Stimulated activated CD4-positive, alpha-beta T cell treated with anti-CD3 and anti-CD28 coated beads, Interleukin-15, amount 100 ng/mL, for 48 hours (primary cell): ENCODE measurements at regions not wholly inside any gene's neighbourhood (a gene's known extent, or its start where the extent isn't known, plus 50 kb on each side); places are given as distances from the start of the nearest gene placed in this dataset.
A peak's percentile ranks its signal among the peaks of the same experiment; 100 is the strongest.

Experiments
- DNase-seq, 2 donors: peaks; one replicate each; pipeline ENCODE4 v3.0.0-alpha.2; 2020; ENCODE audit warnings: low read depth in 2 of 2

DNA sequence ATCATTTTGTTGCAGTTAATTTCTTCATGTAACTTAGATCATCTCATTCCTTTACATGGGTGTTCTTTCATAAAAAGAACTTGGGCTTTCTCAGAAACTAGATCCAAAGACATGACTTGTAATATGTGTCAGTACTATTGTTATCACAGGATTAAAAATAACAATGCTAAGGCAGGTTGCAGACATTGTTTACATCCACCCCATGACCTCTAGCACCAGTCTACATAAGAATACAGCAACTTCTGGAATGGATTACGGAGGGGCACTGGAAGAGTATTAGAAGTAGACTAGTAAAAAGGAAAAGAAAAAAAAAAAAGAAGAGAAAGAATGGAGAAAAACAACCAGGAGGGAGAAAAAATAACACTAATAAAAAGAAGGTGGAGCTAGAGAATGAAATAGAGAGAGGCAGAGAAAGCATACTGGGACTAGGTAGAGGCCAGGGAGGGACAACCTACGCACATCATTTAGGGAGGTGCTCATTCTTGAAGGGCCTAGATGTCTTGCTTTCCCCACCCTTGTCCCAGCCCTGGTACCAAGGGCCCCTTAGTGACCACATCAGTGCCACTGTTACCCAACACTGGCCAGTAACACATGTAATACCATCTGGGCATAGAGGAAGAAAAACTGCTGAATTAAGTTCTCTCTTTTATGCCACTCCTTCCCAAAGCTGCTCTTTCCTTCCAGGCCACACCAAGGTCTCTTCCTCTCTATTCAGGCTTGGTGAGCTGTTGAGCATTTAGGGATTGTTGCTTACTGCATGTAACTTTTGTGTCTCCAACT lies 70.6 kb upstream of the KLF7 start:
- no peak for DNase-seq

DNA sequence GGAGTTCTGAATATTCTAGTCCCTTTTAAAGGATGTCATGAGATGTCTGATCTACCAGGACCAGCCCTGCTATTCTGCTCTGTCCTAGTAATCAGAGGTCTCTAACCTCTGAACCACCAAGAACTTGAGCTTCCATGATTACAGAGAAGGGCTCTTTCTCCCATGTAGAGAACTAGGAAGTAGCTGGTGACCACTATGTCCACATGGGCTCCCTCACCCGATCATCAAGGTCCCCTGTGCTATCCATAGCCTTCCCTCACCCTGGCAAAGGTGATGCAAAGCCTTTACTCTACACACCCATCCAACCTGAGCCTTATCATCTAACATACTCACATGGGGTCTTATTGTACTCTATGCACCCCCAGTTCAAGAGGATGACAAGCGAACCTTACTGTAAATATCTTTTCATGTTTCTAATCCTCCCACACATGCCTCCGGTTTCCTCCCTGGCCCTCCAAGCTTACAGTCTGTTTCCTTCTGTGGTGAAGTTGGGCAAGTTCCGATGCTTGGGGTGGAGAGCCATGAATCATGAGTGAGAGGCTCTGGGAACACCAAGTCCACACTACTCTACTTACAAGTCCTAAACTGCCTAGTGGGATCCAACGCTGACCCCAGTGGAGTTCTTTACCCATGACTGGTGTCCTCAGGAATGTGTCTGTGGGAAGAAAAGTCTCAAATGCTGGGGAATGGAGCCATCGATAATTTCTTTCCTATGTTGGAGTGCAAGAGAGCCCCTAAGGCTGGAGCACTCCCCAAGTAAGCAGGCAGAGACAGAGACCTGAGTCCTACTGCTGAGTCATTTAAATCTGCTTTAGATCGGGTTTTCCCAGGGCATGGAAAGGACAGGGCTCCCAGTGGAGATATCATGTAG lies 73.3 kb upstream of the KLF7 start:
- peak; percentile 30 to 38 for DNase-seq

DNA sequence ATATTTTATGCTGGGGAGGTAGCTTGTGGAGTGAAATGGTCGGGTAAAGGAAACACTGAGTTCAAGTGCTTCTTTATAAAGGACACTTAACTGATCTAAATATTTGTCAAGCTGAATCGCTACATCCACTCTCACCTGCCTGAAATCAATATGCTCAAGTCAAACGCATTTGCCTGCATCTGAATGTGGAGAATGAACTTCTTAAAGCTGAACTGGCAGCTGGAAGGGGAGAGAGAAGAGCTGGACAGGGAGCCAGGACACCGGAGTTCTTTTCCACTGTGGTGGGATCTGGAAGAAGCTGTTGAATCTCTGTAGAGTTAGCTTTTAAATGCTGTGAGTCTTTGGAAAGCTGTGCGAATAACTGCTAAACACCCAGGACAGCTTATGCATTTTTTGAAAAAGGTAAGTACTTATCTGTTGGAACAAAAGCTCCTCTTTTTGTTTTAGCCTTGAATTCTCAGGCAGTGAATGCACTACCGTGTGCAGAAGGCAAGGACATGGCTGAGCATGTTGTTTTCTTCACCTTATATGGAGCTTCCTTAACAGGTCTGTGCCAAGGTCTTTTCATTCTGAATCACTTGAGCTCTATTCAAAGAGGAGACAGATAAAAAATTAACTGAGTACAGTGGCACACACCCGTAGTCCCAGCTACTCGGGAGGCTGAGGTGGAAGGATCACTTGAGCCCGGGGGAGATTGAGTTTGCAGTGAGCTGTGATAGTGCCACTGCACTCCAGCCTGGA lies 74.2 kb upstream of the KLF7 start:
- no peak for DNase-seq

DNA sequence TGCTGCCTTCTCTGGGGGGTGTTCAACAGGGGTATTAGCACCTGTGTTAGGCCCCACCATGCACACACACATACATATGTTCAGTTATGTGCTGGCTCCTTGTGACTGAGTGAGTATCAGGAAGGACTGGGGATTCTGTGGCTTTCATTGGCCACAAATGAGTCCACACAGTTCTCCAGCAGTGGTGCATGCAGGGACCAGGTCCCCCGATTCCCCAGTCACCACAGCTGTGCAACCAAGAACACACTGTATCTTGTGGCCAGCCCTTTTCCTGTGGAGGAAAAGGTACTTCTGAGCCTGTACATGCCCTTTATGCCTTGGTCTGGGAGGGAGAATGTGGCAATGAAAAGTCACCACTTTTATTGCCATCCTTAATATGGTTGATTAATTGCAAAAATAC lies 74.9 kb upstream of the KLF7 start:
- peak in 1 of 2 donors; percentile 20 for DNase-seq

DNA sequence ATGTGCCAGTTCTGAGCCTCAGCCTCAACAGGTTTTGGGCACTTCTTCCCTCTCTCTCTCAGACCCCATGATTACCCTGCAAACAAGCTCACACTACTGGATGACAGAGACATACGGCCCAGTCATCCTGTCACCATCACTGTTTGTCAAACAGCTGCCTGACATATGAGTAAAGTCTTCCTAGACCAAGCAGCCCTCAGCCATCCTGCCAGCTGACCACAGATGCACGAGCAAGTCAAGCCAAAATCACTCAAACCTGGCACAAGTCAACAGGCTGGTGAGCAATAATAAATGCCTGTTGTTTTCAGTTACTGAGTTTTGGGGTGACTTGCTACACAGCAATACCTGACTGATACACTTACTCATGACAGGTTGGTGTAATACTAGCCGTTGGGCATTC lies 75.5 kb upstream of the KLF7 start:
- peak; percentile 59 to 69 for DNase-seq

DNA sequence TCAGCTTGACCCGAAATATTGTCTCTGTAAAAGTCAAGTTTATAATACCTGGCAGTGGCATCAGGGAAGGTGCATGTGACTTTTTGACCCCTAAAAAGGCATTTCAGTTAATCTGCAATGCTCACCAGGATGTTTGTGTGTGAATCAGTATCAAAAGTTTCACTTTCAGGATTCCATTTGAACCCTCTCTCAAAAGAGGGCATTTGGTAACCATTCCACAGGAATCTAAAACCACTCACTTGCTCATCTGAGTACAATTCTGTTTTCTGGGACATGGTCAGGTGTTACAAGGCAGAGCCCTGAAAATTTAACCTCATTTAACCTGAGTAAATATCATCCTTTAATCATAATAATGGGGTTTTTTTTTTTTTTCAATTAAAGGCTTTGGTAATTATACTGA lies 77.9 kb upstream of the KLF7 start:
- no peak for DNase-seq

DNA sequence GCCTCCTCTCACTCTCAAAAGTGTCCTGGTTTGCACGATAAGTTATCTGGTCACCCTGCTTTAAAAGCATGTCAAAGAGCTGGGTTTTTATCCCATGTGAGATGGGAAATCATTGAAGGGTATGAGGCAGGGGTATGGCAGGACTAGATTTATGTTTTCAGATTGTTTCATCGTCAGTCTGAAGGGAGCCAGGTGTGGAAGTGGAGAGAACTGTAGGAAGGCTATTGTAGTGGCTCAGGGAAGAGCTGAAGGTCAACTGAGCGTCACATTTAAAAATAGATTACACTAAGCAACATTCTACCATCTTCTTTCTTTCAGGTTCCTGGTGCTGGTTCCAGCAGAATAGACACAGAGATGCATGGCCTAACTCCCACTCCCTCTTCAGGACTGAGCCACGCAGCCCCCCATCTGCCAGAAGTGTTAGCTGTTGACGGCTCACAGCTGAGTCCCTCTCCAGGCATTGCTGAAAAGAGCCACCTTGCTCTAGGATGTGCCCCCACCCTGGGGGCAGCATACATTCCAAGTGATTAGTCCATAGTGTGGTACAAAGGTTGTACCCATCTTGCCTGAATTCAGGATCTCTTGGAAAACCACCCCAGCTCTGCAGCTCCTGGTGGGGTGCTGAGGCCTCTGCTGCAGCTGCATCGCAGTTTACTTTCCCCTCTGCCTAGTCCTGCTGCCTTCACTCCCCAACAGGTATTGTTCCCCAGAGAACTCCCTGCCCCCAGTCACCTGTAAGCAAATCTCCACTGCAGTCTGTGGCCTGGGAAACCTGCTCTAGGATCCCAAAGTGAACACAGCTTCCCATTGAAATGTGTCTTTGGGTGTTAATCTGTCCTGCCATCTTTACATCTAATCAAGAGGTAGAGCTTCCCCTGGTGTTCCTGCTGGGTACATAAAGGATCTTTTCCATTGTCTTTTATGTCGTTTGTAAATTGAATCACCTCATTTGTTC lies 79.5 kb upstream of the KLF7 start:
- DNase-seq = no peak

DNA sequence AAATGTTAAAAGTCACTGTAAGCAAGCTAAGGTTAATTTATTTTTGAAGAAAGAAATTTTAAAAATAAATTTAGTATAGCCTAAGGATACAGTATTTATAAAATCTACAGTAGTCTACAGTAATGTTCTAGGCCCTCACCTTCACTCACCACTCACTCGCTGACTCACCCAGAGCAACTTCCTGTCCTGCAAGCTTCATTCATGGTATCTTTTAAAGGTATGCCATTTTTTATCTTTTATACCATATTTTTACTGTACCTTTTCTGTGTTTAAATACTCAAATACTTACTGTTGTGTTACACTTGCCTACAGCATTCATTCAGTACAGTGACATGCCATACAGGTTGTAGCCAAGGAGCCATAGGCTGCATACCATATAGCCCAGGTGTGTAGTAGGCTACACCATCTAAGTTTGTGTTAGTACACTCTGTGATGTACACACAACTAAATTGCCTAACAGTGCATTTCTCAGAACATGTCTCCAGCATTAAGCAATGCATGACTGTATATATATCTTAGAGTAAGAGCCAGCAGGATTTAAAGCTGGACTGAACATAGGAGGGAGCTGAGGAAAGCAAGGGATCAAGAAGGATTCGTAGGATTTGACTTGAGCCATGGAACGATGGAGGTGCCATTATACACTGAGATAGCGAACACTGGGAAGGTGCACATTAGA lies 83.1 kb upstream of the KLF7 start:
- no peak for DNase-seq

DNA sequence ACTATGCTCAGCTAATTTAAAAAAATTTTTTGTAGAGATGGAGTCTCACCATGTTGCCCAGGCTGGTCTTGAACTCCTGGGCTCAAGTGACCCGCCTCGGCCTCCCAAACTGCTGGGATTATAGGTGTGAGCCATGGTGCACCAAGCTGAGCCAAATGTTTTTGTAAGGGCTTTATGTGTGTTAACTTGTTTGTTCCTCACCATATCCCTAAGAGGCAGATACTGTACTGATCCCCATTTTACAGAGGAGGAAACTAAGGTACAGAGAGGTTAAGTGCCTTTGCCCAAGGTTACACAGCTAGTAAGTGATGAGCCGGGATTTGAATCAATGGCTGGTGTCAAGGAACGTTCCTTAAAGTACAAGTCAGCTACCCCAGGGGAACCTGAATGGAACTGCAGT lies 85.3 kb upstream of the KLF7 start:
- DNase-seq = no peak

DNA sequence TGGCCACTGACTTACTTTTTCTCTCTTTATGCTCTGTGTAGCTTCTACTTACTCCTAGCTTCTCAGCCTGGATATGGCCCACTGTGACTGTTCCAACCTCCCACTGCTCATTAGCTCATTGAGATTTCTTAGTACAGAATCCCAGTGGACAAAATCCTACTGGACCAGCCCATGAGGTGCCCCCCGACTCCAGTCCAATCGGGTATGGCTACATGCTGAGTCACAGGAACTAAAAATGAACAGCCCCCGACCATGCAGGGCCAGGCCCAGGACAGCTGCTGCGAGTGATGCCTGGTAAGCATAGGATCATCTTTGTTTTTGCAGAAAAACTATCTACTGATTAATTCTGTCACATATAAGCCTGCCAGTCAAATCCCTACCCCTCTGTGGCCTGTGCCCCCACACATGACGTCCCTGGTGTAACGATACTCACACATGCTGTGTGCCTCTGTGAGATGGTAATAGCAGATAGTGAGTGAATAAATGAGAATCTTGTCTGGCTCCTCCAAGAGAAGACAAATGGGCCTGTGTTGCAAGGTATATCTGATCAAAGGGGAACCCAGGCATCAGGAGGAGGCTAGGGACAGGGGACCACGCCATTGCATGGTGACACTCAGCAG lies 85.9 kb upstream of the KLF7 start:
- DNase-seq = peak in 1 of 2 donors; percentile 41

DNA sequence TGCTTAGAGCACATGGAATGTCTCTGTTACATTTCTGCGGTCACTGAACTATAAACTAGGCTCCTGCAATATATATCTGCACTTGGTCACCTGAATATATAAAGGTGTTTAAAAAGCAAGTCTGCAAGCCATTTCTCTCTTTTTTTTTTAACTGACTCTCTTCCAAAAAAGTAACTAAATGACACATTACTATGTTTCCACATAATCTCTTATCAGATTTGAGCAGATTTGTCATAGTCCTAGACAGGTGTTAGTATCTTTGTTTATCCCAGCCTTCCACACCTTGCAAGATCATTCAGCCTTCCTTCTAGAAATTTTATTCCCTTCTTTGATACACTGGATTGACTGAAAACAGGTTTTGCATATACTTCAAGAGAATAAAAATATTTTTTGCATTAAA lies 86.7 kb upstream of the KLF7 start:
- DNase-seq = no peak

DNA sequence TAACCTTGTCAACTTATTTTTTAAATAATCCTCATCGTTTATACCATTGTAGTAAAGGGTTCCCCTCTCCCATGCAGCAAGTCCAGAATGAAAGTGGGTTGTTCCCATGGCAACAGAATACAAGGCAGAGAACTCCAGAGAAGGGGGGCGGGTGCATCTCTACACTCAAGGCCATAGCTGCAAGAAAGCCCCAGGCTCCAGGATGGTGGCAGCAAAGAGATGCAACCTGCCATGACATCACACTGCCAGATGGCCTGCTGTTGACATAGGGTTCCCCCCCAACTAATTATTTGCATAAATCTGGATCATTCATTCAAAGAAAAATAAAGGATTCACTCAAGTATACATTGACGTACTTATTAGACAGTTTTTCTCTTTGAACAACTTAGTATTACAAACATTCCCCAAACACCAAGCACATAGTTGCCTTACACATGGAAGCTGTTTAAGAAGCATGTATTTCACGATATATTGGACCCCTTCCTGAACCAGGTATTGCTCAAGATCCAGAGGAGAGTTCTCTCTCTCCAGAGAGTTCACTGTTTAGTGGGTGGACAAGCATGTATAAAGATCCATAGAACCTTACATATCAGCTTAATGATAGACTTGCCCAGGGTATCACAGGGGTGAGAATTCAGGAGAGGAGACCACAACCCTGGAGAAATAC lies 87.4 kb upstream of the KLF7 start:
- DNase-seq = no peak

DNA sequence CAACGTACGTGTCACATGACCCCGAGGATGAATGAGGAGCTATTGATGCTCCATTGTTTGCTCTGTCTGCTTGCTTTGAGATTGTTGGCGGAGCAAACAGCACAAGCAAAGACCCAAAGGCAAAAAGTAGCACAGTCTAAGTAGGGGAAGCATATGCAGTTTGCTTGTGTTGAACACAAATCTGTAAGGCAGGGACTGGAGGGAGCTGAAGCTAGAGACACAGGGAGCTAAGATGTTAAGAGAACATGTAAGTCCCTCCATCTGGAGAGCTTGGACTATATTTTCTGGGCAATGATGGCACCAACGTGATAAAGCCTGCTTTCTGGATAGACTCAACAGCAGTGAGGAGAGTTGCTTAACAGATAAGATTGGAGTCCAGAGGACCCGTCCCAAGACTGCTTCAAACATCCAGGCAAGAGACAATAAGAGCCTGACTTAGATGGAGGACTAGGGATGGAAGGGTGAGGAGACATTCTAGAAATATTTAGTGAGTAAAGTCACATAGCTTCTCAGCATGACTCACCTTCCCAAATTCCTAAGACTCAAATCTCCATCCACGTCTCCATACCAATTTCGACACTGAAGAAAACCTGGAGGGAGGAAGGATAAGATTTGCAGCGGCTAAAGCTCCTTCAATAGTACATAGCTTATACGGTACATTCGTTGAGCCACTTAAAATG lies 88.1 kb upstream of the KLF7 start:
- DNase-seq = no peak

DNA sequence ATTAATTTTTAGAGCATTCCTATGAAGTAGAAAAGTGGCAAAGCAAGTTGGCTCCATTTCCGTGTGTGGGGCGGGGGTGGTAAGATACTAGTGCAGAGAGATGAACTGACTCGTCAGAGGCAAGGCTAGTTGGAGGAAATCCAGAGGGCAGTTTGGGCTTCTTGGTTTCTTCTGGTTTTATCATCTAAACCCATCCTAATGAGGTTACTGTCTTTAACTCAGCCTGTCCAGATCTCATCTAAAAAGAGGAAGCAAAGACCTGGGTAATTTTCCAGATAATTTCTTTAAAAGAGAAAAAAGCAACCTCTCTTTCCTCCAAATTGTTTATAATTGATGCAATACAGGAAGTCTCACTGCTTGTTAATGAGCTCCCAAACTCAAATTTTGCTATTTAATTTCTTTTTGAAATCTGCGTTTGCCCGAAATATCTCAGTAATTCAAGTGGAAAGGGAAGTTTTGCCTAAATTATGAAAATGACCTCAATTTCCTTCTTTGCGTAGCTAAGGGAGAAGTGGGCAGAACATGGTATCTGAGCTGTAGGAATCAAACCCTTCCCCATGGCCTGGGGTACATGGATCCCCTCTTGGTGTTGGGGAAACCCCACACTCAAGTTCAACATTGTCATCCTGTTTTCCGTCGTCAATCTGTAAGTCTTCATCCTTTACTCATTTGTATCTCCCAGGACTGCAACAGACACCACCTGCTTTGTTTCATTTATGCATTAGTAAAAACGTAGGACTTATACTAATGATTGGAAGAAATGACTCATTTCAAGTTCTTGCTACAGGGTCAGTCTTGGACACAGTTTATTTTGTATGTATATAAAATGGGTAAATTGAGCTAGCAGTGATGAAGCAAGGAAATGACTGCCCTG lies 89.1 kb upstream of the KLF7 start:
- DNase-seq = no peak

DNA sequence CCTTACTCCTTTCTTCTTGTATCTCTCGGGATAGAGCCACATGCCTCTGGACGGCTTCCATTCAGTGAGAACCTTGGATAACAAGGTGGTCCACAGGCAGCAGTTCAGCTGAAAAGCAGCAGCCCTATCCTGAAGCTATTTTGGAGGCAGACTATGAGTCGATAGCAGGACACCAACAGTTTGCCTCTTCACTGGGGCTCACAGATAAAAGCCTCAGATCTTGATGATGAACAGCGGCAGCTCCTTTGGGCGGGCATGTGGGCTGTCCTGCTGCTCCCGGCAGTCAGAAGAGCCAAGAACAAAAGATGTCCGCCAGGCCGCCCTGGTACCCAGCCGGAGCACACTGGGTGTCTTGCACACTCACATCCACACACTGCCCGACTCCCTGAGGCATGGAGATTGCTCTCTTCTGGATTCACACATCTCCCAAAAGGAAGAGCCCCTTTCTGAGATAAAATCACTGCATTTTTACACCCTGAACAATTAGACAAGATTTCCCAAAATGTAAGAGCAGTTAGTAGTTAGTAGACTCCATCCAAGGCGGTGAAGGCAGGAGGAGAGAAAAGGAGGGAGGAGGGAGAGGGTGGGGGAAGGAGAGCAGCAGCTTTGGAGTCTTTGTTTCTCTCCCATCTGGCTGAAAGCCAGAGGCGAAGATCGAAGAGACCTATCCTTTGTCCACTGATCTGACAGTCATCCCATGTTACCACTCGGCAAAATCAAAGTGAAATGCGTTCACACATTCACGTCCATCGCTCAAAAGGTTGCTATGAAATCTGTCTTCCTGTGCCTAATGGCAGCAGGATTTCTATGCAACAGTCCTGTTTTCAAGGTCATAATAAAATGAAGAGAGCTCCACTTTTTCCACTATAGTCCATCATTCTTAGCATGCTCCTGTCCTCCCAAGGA lies 90.1 kb upstream of the KLF7 start:
- DNase-seq = no peak

DNA sequence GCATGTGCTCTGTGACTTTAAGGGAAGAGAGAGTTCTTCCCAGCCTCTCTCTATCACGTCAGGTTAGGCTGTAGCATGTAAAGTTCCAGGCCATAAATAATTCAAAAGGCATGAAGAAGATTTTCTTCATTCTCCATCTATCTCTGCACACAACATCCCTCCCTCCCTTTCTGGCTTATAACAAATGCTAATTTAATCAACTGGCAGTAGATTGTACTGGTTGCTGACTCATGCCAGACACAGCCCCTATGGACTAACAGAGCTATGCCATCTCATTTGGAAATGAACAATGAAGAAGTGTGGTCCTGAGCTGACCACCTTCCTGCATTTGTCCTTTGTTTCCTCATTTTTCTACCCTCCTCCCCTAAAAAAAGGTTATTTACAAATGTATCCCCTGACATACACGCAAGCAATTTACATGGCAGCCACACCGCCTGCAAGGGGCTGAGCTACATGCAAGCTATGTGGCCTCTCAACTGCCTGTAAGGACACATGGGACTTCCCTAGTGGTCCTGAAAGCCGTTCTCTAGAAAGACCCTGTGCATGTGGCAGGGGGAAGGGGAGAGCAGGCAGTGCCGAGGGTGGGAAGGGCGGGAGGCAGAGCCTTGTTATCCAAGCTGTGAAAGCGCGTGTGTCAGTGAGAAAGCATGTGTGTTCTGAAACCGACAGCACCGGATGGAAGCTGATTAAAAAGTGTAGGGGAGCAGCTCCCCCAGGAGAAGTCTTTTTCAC lies 90.9 kb upstream of the KLF7 start:
- DNase-seq = no peak
